LNCaP clone FGC (cell line): ENCODE measurements at regions not wholly inside any gene's neighbourhood (a gene's known extent, or its start where the extent isn't known, plus 50 kb on each side); places are given as distances from the start of the nearest gene placed in this dataset.

Source experiments
- DNase-seq: peaks from one replicate; pipeline ENCODE4 v3.0.0-alpha.2; 2011; ENCODE audit warnings: low read depth
- H3K4me3 ChIP-seq: 2 replicates; pipeline ENCODE4 v1.5.1; 2011; ENCODE audit warnings: mild to moderate bottlenecking, low read depth, low read length, control low read depth
- CTCF ChIP-seq: IDR thresholded peaks from 2 replicates; pipeline ENCODE4 v1.5.1; 2012; ENCODE audit warnings: mild to moderate bottlenecking; ENCODE audit not compliant: control insufficient read depth, insufficient read depth; ENCODE audit errors: extremely low read depth

- no peak overlapping the region for H3K4me3 ChIP-seq
- no peak for DNase-seq
- no peak for TF ChIP-seq CTCF
These were observed 1068.0 kb downstream of the NR2F1-AS1 start for GRCh38 chr5:92513067-92513466.

GRCh38 chr5:92508271-92508670 lies 1072.7 kb downstream of the NR2F1-AS1 start:
- no peak for TF ChIP-seq CTCF
- no peak overlapping the region for H3K4me3 ChIP-seq
- DNase-seq: no peak

GRCh38 chr5:92505925-92506324 lies 1075.1 kb downstream of the NR2F1-AS1 start:
- TF ChIP-seq CTCF: no peak
- peak overlapping the region; percentile 1; the same call in 1 of the 2 replicates for H3K4me3 ChIP-seq
- DNase-seq: no peak

GRCh38 chr5:92505145-92505544 lies 1075.9 kb downstream of the NR2F1-AS1 start:
- no peak for TF ChIP-seq CTCF
- no peak overlapping the region for H3K4me3 ChIP-seq
- no peak for DNase-seq

- DNase-seq: no peak
- TF ChIP-seq CTCF: no peak
- no peak overlapping the region for H3K4me3 ChIP-seq
These were observed 1076.7 kb downstream of the NR2F1-AS1 start for GRCh38 chr5:92504346-92504745.

GRCh38 chr5:92500752-92501151 lies 1080.3 kb downstream of the NR2F1-AS1 start:
- no peak for DNase-seq
- no peak for TF ChIP-seq CTCF
- no peak overlapping the region for H3K4me3 ChIP-seq

GRCh38 chr5:92496545-92496944 lies 1084.5 kb downstream of the NR2F1-AS1 start:
- no peak for DNase-seq
- H3K4me3 ChIP-seq: no peak overlapping the region
- TF ChIP-seq CTCF: no peak
